ENCODE measurements at regions not wholly inside any gene's neighbourhood (a gene's known extent, or its start where the extent isn't known, plus 50 kb on each side); places are given as distances from the start of the nearest gene placed in this dataset.

DNA sequence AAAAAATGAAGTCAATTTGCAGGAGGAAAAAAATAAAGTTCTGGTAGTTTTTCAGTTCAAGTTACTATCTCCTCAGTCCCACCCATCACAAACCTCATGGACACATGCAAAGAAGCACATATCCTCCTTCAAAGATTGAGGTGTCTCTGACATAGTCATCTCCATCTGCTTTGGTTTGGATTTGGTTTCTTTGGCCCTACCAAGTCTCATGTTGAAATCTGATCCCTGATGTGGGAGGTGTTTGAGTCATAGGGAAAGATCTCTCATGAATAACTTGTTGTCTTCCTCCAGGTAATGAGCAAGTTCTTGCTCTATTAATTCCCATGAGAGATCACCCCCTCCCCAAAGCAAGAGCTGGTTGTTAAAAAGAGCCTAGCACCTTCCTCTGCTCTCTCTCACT is 446.8 kb downstream of the IGSF11 start:
- Histone ChIP-seq H3K9me3 (peaks cover 2 to 7% (median 5%) of the 10 kb centered on the region in 4 donors), H3K4me3 (no peak overlapping the region), H3K4me1 (no peaks in the 10 kb centered on the region), H3K27ac (no peak overlapping the region), H3K36me3 (no peaks in the 10 kb centered on the region), H3K27me3 (no peaks in the 10 kb centered on the region)
- intact Hi-C loops (cut with DNase I; ENCODE audit: low total_unique reads): no loop called here
- TF ChIP-seq, protein P1, sequence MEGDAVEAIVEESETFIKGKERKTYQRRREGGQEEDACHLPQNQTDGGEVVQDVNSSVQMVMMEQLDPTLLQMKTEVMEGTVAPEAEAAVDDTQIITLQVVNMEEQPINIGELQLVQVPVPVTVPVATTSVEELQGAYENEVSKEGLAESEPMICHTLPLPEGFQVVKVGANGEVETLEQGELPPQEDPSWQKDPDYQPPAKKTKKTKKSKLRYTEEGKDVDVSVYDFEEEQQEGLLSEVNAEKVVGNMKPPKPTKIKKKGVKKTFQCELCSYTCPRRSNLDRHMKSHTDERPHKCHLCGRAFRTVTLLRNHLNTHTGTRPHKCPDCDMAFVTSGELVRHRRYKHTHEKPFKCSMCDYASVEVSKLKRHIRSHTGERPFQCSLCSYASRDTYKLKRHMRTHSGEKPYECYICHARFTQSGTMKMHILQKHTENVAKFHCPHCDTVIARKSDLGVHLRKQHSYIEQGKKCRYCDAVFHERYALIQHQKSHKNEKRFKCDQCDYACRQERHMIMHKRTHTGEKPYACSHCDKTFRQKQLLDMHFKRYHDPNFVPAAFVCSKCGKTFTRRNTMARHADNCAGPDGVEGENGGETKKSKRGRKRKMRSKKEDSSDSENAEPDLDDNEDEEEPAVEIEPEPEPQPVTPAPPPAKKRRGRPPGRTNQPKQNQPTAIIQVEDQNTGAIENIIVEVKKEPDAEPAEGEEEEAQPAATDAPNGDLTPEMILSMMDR (IDR thresholded peaks at IDR 0.05): no peak
- TF ChIP-seq POLR2A (IDR thresholded peaks at IDR 0.05) (no peak), EP300 (IDR thresholded peaks at IDR 0.05) (no peak), POLR2AphosphoS5 (IDR thresholded peaks at IDR 0.05) (no peak)
- DNase-seq: no peak

DNA sequence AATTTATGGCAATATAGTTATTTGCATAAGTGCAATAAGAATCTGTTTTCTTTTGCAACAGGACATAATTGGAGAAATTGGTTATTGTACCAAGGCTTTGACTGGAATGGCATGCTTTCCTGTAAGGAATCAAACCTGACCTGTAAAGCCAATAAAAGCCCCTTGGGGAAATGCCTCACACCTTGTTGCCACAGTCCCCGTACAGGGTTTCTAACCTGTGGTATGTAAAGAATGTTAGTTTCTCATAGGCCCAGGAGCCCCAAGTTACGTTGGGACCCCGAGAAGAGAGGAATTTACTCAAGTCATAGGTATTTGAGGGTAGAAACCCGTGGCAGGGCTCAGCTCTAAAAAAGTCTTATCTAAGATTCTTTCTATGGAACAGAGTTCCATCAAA is 441.4 kb downstream of the IGSF11 start:
- no peaks in the 10 kb centered on the region for H3K4me1 ChIP-seq
- 58 to 93% (median 81%) methylated on average over 4 of the region's 4 CpGs for WGBS, 5 donors
- TF ChIP-seq POLR2A (IDR thresholded peaks at IDR 0.05) (no peak), POLR2AphosphoS5 (IDR thresholded peaks at IDR 0.05) (no peak), EP300 (IDR thresholded peaks at IDR 0.05) (no peak)
- TF ChIP-seq, protein P1 (IDR thresholded peaks at IDR 0.05): no peak
- no peak overlapping the region for H3K4me3 ChIP-seq
- intact Hi-C loops (cut with DNase I; ENCODE audit: low total_unique reads): no loop called here
- H3K27ac ChIP-seq: no peak overlapping the region
- H3K27me3 ChIP-seq: no peaks in the 10 kb centered on the region
- no peak for DNase-seq
- no peaks in the 10 kb centered on the region for H3K36me3 ChIP-seq
- H3K9me3 ChIP-seq: peaks cover 3 to 26% (median 16%) of the 10 kb centered on the region in 4 donors

DNA sequence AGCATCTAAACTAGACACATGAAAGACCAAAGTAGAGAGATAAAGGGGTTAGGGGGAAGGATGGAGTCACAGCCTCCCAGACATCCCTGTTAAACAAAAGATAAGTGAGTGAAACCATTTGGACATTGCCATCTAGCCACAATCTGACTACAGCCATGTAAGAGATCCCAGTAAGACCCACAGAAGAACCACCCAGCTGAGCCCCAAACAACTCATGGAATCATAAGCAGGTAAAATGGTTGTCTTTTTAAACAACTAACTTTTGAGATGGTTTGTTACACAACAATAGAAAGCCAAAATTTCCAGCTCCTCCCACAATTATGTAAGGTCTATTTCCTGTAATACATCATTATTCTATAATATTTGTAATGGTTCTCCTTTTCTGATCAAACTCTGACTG is 437.5 kb downstream of the IGSF11 start:
- H3K9me3 ChIP-seq: peaks cover 3 to 26% (median 16%) of the 10 kb centered on the region in 4 donors
- no peak overlapping the region for H3K4me3 ChIP-seq
- DNase-seq: no peak
- H3K4me1 ChIP-seq: no peaks in the 10 kb centered on the region
- H3K27ac ChIP-seq: no peak overlapping the region
- no peaks in the 10 kb centered on the region for H3K27me3 ChIP-seq
- intact Hi-C loops (cut with DNase I; ENCODE audit: low total_unique reads): no loop called here
- TF ChIP-seq POLR2AphosphoS5 (IDR thresholded peaks at IDR 0.05): no peak
- TF ChIP-seq POLR2A (IDR thresholded peaks at IDR 0.05): no peak
- TF ChIP-seq, protein P1 (IDR thresholded peaks at IDR 0.05): no peak
- TF ChIP-seq EP300 (IDR thresholded peaks at IDR 0.05): no peak
- H3K36me3 ChIP-seq: no peaks in the 10 kb centered on the region

DNA sequence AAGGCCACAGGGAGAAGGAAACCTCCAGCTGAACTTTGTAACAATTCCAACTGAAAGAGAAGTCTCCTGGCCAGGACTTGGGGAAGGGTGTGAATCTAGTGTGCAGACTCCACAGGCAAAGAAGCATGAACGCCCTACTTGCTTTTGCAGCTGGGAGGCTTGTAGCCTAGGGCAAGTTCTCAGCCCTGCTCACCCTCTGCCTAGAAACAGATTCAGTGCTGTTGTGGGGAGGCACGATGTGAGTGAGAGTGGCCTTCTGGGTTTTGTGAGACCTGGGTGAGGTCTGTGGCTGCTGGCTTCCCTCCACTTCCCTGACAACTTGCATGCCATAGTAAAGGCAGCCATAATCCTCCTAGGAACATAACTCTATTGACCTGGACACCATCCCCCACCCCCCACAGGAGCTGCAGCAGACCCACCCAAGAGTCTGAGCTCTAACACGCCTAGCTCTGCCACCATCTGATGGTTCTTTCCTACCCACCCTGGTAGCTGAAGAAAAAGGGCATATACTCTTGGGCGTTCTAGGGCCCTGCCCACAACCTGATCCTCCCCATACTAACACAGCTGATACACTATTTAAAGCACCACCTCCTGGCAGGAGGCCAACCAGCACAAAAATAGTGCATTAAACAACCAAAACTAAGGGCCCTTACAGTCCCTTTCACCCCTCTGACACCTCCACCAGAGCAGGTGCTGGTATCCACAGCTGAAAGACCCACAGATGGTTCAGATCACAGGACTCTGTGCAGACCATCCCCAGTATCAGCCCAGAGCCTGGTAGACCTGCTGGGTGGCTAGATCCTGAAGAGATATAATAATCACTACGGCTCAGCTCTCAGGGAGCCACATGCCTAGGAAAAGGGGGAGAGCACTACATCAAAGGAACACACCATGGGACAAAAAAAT is 426.5 kb downstream of the IGSF11 start:
- Histone ChIP-seq H3K9me3 (peaks cover 0 to 25% (median 18%) of the 10 kb centered on the region in 4 donors), H3K27me3 (no peaks in the 10 kb centered on the region), H3K4me1 (no peaks in the 10 kb centered on the region), H3K36me3 (no peaks in the 10 kb centered on the region), H3K4me3 (no peak overlapping the region), H3K27ac (no peak overlapping the region)
- TF ChIP-seq, protein P1 (IDR thresholded peaks at IDR 0.05): no peak
- TF ChIP-seq POLR2AphosphoS5 (IDR thresholded peaks at IDR 0.05) (no peak), EP300 (IDR thresholded peaks at IDR 0.05) (no peak), POLR2A (IDR thresholded peaks at IDR 0.05) (no peak)
- DNase-seq: no peak
- 88 to 93% (median 89%) methylated on average over 5 of the region's 5 CpGs for WGBS, 5 donors
- intact Hi-C loops (cut with DNase I; ENCODE audit: low total_unique reads): no loop called here
